Panc1 (cell line): ENCODE measurements at regions not wholly inside any gene's neighbourhood (a gene's known extent, or its start where the extent isn't known, plus 50 kb on each side); places are given as distances from the start of the nearest gene placed in this dataset.

Experiments used
- ATAC-seq: fragments of 200-7000 bp; cut with Tn5 transposase; 2 replicates; pipeline ENCODE4 v1.9.1; 2020; ENCODE audit warnings: mild to moderate bottlenecking, moderate library complexity
- BruUV-seq: library from RNA; stranded (reverse); fragments of 400-500 nt; replicated peaks from 2 replicates; lab custom pipeline; 2021; lab: Mats Ljungman, UMichigan
- CTCF ChIA-PET: fragments of 300-600 bp; sonication (Branson Sonifier 250); formaldehyde crosslinking; loops from one replicate; lab custom pipeline; 2022; ENCODE audit warnings: antibody characterized with exemption; lab: Charles Lee
- POLR2A ChIA-PET: fragments of 300-600 bp; sonication (Branson Sonifier 250); formaldehyde crosslinking; loops from one replicate; lab custom pipeline; 2022; ENCODE audit warnings: antibody characterized with exemption; lab: Charles Lee
- DNase-seq: peaks from one replicate; pipeline ENCODE4 v3.0.0-alpha.2; 2010; ENCODE audit warnings: low read depth, low spot score
- H3K27ac ChIP-seq: 2 replicates; pipeline ENCODE4 v1.5.1; 2011; ENCODE audit warnings: mild to moderate bottlenecking, low read length, inconsistent platforms
- H3K27me3 ChIP-seq: fragments of 200-500 bp; sonication (Bioruptor generic); 2 replicates; pipeline ENCODE4 v1.6.0; 2014; ENCODE audit warnings: low read length, inconsistent platforms; ENCODE audit not compliant: control insufficient read depth, insufficient read depth
- H3K36me3 ChIP-seq: fragments of 200-500 bp; sonication (Bioruptor generic); 2 replicates; pipeline ENCODE4 v1.5.1; 2014; ENCODE audit warnings: inconsistent platforms, mild to moderate bottlenecking, low read length, moderate library complexity; ENCODE audit not compliant: control insufficient read depth, insufficient read depth
- H3K4me1 ChIP-seq: 2 replicates; pipeline ENCODE4 v1.5.1; 2011; ENCODE audit warnings: inconsistent platforms, mild to moderate bottlenecking, low read length, moderate library complexity; ENCODE audit not compliant: control insufficient read depth, insufficient read depth
- H3K4me3 ChIP-seq, 2 experiments: 2 replicates each; pipeline ENCODE4 v1.5.1; 2011 to 2012; ENCODE audit warnings: low read depth in 2 of 2, low read length in 2 of 2, mild to moderate bottlenecking in 2 of 2, inconsistent platforms in 1 of 2, moderate library complexity in 1 of 2
- H3K9me3 ChIP-seq: fragments of 200-500 bp; sonication (Bioruptor generic); 2 replicates; pipeline ENCODE4 v1.5.1; 2014; ENCODE audit warnings: low read depth, mild to moderate bottlenecking, inconsistent platforms, low read length, moderate library complexity; ENCODE audit not compliant: control insufficient read depth, insufficient read depth
- POLR2AphosphoS5 ChIP-seq: IDR thresholded peaks from 2 replicates; pipeline ENCODE4 v1.6.1; 2012; ENCODE audit warnings: mild to moderate bottlenecking, low read depth, low read length, moderate library complexity
- SIN3A ChIP-seq: IDR thresholded peaks from 2 replicates; pipeline ENCODE4 v1.6.1; 2012; ENCODE audit warnings: low read depth, mild to moderate bottlenecking, low read length, moderate library complexity, borderline replicate concordance; ENCODE audit not compliant: insufficient read depth
- TCF7L2 ChIP-seq: IDR thresholded peaks from 2 replicates; pipeline ENCODE4 v1.6.1; 2011; ENCODE audit warnings: mild to moderate bottlenecking, low read depth, low read length, inconsistent platforms
- in situ Hi-C: cut with HindIII; loops from 2 replicates; pipeline ENCODE4 v1.10.0; 2016; ENCODE audit warnings: low sequenced_read_pairs, low pct_unique_long_range_greater_than_20kb
- intact Hi-C: fragments of 100-400 bp; cut with micrococcal nuclease; formaldehyde crosslinking; loops from one replicate; pipeline ENCODE4 v1.10.0; 2022; ENCODE audit not compliant: unreplicated experiment
- TF ChIP-seq, protein P1 (sequence below): fragments of 450-650 bp; IDR thresholded peaks from 2 replicates; pipeline ENCODE4 v1.5.1; 2017; ENCODE audit warnings: mild to moderate bottlenecking
- TF ChIP-seq, protein P2 (sequence below), 2 experiments: IDR thresholded peaks; 2 replicates each; pipeline ENCODE4 v1.6.1; 2011 to 2012; ENCODE audit warnings: low read depth in 2 of 2, control low read depth in 1 of 2, low read length in 1 of 2, mild to moderate bottlenecking in 1 of 2, moderate library complexity in 1 of 2; ENCODE audit not compliant: insufficient read depth in 1 of 2

DNA sequence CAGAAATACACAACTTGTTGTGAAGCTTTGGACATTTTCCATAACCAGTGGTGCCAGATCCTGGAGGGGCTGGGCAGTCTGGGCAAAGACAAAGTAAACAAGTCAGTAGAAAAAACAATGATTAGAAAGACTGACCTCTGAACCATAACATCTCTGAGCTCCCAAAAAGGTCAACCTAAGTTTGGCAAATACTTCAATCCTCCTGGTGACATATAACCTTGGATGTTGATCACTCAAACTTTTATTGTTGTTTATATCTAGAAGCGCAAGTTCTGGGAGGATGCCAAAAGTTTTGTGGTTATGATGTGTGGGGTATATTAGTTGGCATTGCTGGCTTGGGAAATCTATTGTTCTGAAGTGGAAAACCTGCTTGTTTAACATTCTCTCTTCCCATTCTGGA lies 257.7 kb downstream of the DIPK2A start:
- in situ Hi-C loops: no loop called here
- Histone ChIP-seq H3K36me3 (no peaks in the 10 kb centered on the region), H3K27ac (no peak overlapping the region), H3K9me3 (no peaks in the 10 kb centered on the region), H3K4me1 (no peaks in the 10 kb centered on the region), H3K27me3 (no peaks in the 10 kb centered on the region), H3K4me3 (no peak overlapping the region)
- no peak for ATAC-seq
- intact Hi-C loops: no loop called here
- no TSS peak for BruUV-seq
- no peak for DNase-seq
- POLR2A ChIA-PET: no interaction called here
- CTCF ChIA-PET: no interaction called here
- TF ChIP-seq TCF7L2: no peak
- TF ChIP-seq, protein P1, sequence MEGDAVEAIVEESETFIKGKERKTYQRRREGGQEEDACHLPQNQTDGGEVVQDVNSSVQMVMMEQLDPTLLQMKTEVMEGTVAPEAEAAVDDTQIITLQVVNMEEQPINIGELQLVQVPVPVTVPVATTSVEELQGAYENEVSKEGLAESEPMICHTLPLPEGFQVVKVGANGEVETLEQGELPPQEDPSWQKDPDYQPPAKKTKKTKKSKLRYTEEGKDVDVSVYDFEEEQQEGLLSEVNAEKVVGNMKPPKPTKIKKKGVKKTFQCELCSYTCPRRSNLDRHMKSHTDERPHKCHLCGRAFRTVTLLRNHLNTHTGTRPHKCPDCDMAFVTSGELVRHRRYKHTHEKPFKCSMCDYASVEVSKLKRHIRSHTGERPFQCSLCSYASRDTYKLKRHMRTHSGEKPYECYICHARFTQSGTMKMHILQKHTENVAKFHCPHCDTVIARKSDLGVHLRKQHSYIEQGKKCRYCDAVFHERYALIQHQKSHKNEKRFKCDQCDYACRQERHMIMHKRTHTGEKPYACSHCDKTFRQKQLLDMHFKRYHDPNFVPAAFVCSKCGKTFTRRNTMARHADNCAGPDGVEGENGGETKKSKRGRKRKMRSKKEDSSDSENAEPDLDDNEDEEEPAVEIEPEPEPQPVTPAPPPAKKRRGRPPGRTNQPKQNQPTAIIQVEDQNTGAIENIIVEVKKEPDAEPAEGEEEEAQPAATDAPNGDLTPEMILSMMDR: no peak
- TF ChIP-seq SIN3A: no peak
- TF ChIP-seq, protein P2, sequence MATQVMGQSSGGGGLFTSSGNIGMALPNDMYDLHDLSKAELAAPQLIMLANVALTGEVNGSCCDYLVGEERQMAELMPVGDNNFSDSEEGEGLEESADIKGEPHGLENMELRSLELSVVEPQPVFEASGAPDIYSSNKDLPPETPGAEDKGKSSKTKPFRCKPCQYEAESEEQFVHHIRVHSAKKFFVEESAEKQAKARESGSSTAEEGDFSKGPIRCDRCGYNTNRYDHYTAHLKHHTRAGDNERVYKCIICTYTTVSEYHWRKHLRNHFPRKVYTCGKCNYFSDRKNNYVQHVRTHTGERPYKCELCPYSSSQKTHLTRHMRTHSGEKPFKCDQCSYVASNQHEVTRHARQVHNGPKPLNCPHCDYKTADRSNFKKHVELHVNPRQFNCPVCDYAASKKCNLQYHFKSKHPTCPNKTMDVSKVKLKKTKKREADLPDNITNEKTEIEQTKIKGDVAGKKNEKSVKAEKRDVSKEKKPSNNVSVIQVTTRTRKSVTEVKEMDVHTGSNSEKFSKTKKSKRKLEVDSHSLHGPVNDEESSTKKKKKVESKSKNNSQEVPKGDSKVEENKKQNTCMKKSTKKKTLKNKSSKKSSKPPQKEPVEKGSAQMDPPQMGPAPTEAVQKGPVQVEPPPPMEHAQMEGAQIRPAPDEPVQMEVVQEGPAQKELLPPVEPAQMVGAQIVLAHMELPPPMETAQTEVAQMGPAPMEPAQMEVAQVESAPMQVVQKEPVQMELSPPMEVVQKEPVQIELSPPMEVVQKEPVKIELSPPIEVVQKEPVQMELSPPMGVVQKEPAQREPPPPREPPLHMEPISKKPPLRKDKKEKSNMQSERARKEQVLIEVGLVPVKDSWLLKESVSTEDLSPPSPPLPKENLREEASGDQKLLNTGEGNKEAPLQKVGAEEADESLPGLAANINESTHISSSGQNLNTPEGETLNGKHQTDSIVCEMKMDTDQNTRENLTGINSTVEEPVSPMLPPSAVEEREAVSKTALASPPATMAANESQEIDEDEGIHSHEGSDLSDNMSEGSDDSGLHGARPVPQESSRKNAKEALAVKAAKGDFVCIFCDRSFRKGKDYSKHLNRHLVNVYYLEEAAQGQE (IDR thresholded peaks at IDR 0.05; ENCODE audit: insufficient read depth in 1 of 2, low read depth in 2 of 2, low read length in 1 of 2): no peak
- TF ChIP-seq POLR2AphosphoS5: no peak

DNA sequence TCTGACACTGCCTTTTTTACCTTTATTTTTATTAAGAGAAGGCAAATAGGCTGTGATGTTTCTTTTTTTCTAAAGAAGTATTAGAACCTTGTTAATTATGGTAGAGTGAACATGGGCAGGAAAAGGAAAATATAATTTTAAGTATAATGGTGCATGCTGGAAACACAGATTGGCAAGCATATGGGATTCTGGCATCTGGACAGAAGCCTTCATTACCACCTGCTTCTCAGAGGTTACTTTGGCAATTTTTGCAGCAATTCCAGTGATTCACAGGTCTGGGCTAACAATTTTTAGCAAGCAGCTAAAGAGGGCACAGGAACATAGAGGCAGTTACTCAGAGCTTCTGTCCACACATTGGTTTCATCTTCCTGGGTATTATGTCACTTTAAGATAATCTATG lies 258.3 kb downstream of the DIPK2A start:
- in situ Hi-C loops: no loop called here

More for the DNA sequence above, 258.3 kb downstream of the DIPK2A start:
- H3K4me1 ChIP-seq: no peaks in the 10 kb centered on the region
- BruUV-seq: no TSS peak
- H3K9me3 ChIP-seq: no peaks in the 10 kb centered on the region
- H3K4me3 ChIP-seq: no peak overlapping the region
- TF ChIP-seq POLR2AphosphoS5 (no peak), TCF7L2 (no peak), SIN3A (no peak)
- TF ChIP-seq, protein P1: no peak
- TF ChIP-seq, protein P2 (IDR thresholded peaks at IDR 0.05; ENCODE audit: insufficient read depth in 1 of 2, low read depth in 2 of 2, low read length in 1 of 2): no peak
- CTCF ChIA-PET: no interaction called here
- no peaks in the 10 kb centered on the region for H3K36me3 ChIP-seq
- ATAC-seq (no peak), DNase-seq (no peak)
- H3K27ac ChIP-seq: no peak overlapping the region
- POLR2A ChIA-PET: no interaction called here
- intact Hi-C loops: no loop called here
- no peaks in the 10 kb centered on the region for H3K27me3 ChIP-seq
